NCI-H1417 (cell line): ENCODE measurements at regions not wholly inside any gene's neighbourhood (a gene's known extent, or its start where the extent isn't known, plus 50 kb on each side); places are given as distances from the start of the nearest gene placed in this dataset.

Experiments used
- DNase-seq, 3 experiments: peaks; one replicate each; lab custom pipeline; 2025; lab: John Stamatoyannopoulos, UW

GRCh38 chr1:216997069-216997468 lies 273.8 kb upstream of the ESRRG start:
- peak in 2 of 3 experiments; percentile 19 to 38 for DNase-seq

- no peak for DNase-seq
These were observed 261.3 kb upstream of the ESRRG start for GRCh38 chr1:216984536-216984935.

- no peak for DNase-seq
These were observed 260.6 kb upstream of the ESRRG start for GRCh38 chr1:216983823-216984222.

- DNase-seq: peak in 1 of 3 experiments; percentile 32
These were observed 238.3 kb upstream of the ESRRG start for GRCh38 chr1:216961516-216961915.

- DNase-seq: no peak
These were observed 237.5 kb upstream of the ESRRG start for GRCh38 chr1:216960716-216961115.

- DNase-seq: no peak
These were observed 235.3 kb upstream of the ESRRG start for GRCh38 chr1:216958569-216958968.

- no peak for DNase-seq
These were observed 230.3 kb upstream of the ESRRG start for GRCh38 chr1:216953495-216953894.

- DNase-seq: peak in 1 of 3 experiments; percentile 6
These were observed 229.6 kb upstream of the ESRRG start for GRCh38 chr1:216952864-216953263.

- DNase-seq: no peak
These were observed 222.4 kb upstream of the ESRRG start for GRCh38 chr1:216945538-216946080.

- peak in 1 of 3 experiments; percentile 17 for DNase-seq
These were observed 221.8 kb upstream of the ESRRG start for GRCh38 chr1:216944864-216945510.

GRCh38 chr1:216937491-216937890 lies 214.3 kb upstream of the ESRRG start:
- no peak for DNase-seq

GRCh38 chr1:216936779-216937178 lies 213.6 kb upstream of the ESRRG start:
- peak in 1 of 3 experiments; percentile 7 for DNase-seq

- no peak for DNase-seq
These were observed 212.7 kb upstream of the ESRRG start for GRCh38 chr1:216935901-216936300.

- DNase-seq: no peak
These were observed 209.2 kb upstream of the ESRRG start for GRCh38 chr1:216932424-216932823.

GRCh38 chr1:216929870-216930582 lies 206.8 kb upstream of the ESRRG start:
- no peak for DNase-seq

- DNase-seq: no peak
These were observed 204.4 kb upstream of the ESRRG start for GRCh38 chr1:216927633-216928032.

GRCh38 chr1:216926720-216927510 lies 203.7 kb upstream of the ESRRG start:
- peak in 1 of 3 experiments; percentile 2 for DNase-seq

- DNase-seq: no peak
These were observed 202.9 kb upstream of the ESRRG start for GRCh38 chr1:216925962-216926625.

- no peak for DNase-seq
These were observed 201.5 kb upstream of the ESRRG start for GRCh38 chr1:216924732-216925131.

- DNase-seq: no peak
These were observed 200.4 kb upstream of the ESRRG start for GRCh38 chr1:216923601-216924000.

- DNase-seq: no peak
These were observed 199.2 kb upstream of the ESRRG start for GRCh38 chr1:216922406-216922805.

- DNase-seq: no peak
These were observed 198.6 kb upstream of the ESRRG start for GRCh38 chr1:216921866-216922265.
